CD14-positive monocyte (primary cell): ENCODE measurements at regions not wholly inside any gene's neighbourhood (a gene's known extent, or its start where the extent isn't known, plus 50 kb on each side); places are given as distances from the start of the nearest gene placed in this dataset.

ENCODE experiments used
- DNase-seq, 3 donors: peaks; one replicate each; pipeline ENCODE4 v3.0.0-alpha.2; 2011 to 2022
- H2AFZ ChIP-seq: 2 replicates; pipeline ENCODE4 v1.6.0; 2012; ENCODE audit warnings: mild to moderate bottlenecking, low read depth, low read length, inconsistent platforms; ENCODE audit not compliant: insufficient read depth, poor library complexity, severe bottlenecking
- H3K27ac ChIP-seq, 2 donors: 1 replicate in 1 of 2; 2 replicates in 1 of 2; pipeline ENCODE4 v1.5.1; 2012 to 2013; ENCODE audit warnings: low read length in 2 of 2, control low read depth in 1 of 2, inconsistent platforms in 1 of 2, low read depth in 1 of 2, mild to moderate bottlenecking in 1 of 2
- H3K27me3 ChIP-seq, 2 donors: one replicate each; pipeline versions ENCODE4 v1.6.0 to v1.6.1; 2011 to 2013; ENCODE audit warnings: low read length in 2 of 2; ENCODE audit not compliant: control insufficient read depth in 2 of 2, insufficient read depth in 2 of 2
- H3K36me3 ChIP-seq, 2 donors: replicated peaks in 1 of 2; 1 replicate in 1 of 2; 2 replicates in 1 of 2; pipeline versions ENCODE4 v1.5.1 to v1.6.1; 2012 to 2013; ENCODE audit warnings: low read length in 2 of 2, control low read depth in 1 of 2, inconsistent platforms in 1 of 2, mild to moderate bottlenecking in 1 of 2; ENCODE audit not compliant: insufficient read depth in 2 of 2, control insufficient read depth in 1 of 2
- H3K4me1 ChIP-seq, 2 donors: 1 replicate in 1 of 2; 2 replicates in 1 of 2; pipeline versions ENCODE4 v1.5.1 to v1.6.1; 2012 to 2013; ENCODE audit warnings: low read length in 2 of 2, control low read depth in 1 of 2, inconsistent platforms in 1 of 2, mild to moderate bottlenecking in 1 of 2, moderate library complexity in 1 of 2; ENCODE audit not compliant: insufficient read depth in 2 of 2, control insufficient read depth in 1 of 2
- H3K4me2 ChIP-seq: replicated peaks from 2 replicates; pipeline ENCODE3; 2012; ENCODE audit warnings: low read length, moderate library complexity, mild to moderate bottlenecking; ENCODE audit not compliant: poor library complexity, severe bottlenecking; ENCODE audit errors: extremely low read depth
- H3K4me3 ChIP-seq, 3 experiments: fragments of 200-600 bp in 1 of 3; sonication (generic) in 1 of 3; replicated peaks in 1 of 3; 1 replicate in 2 of 3; 2 replicates in 1 of 3; pipeline ENCODE4 v1.5.1; 2011 to 2013; ENCODE audit warnings: low read length in 3 of 3, mild to moderate bottlenecking in 3 of 3, control low read depth in 2 of 3, low read depth in 2 of 3, inconsistent platforms in 1 of 3, moderate library complexity in 1 of 3
- H3K79me2 ChIP-seq: 2 replicates; pipeline ENCODE4 v1.6.0; 2012; ENCODE audit warnings: mild to moderate bottlenecking, control low read depth, inconsistent platforms, low read length, moderate library complexity; ENCODE audit not compliant: insufficient read depth
- H3K9ac ChIP-seq: 2 replicates; pipeline ENCODE4 v1.6.0; 2017; ENCODE audit warnings: low read length, mild to moderate bottlenecking; ENCODE audit not compliant: insufficient read depth, poor library complexity, severe bottlenecking
- H3K9me3 ChIP-seq, 2 donors: replicated peaks in 1 of 2; 1 replicate in 1 of 2; 2 replicates in 1 of 2; pipeline versions ENCODE4 v1.5.1 to v1.6.1; 2012 to 2013; ENCODE audit warnings: low read length in 2 of 2, control low read depth in 1 of 2; ENCODE audit not compliant: control insufficient read depth in 1 of 2, insufficient read depth in 1 of 2
- H4K20me1 ChIP-seq: 2 replicates; pipeline ENCODE4 v1.6.0; 2012; ENCODE audit warnings: mild to moderate bottlenecking, low read length, control low read depth, moderate library complexity; ENCODE audit not compliant: insufficient read depth
- H3K27ac Mint-ChIP-seq, 7 donors: one replicate each; pipeline ENCODE4 v1.8.0; 2020; ENCODE audit warnings: mild to moderate bottlenecking in 7 of 7, mixed read lengths in 7 of 7, moderate library complexity in 6 of 7, inconsistent platforms in 2 of 7
- H3K27me3 Mint-ChIP-seq, 3 donors: one replicate each; pipeline ENCODE4 v1.8.0; 2021 to 2022; ENCODE audit warnings: low read depth in 3 of 3, mild to moderate bottlenecking in 3 of 3, mixed read lengths in 3 of 3, moderate library complexity in 3 of 3, inconsistent platforms in 1 of 3
- H3K36me3 Mint-ChIP-seq, 2 donors: one replicate each; pipeline ENCODE4 v1.8.0; 2020; ENCODE audit warnings: mixed read lengths in 2 of 2, inconsistent platforms in 1 of 2, mild to moderate bottlenecking in 1 of 2
- H3K4me1 Mint-ChIP-seq: one replicate; pipeline ENCODE4 v1.8.0; 2020; ENCODE audit warnings: mild to moderate bottlenecking, mixed read lengths
- H3K4me3 Mint-ChIP-seq, 2 donors: one replicate each; pipeline ENCODE4 v1.8.0; 2020; ENCODE audit warnings: mild to moderate bottlenecking in 2 of 2, mixed read lengths in 2 of 2, moderate library complexity in 1 of 2
- H3K9me3 Mint-ChIP-seq, 7 donors: one replicate each; pipeline ENCODE4 v1.8.0; 2020 to 2022; ENCODE audit warnings: mixed read lengths in 7 of 7, mild to moderate bottlenecking in 6 of 7, moderate library complexity in 6 of 7, inconsistent platforms in 2 of 7
- CTCF ChIP-seq: fragments of 200-600 bp; IDR thresholded peaks from one replicate; pipeline ENCODE4 v1.8.0; 2022; ENCODE audit warnings: antibody characterized with exemption, mild to moderate bottlenecking
- WGBS: methylation state at CpG from one replicate; pipeline ENCODE4 v1.1.5; 2013; ENCODE audit warnings: missing lambda C conversion rate; ENCODE audit not compliant: insufficient coverage; 5-methylcytosine and 5-hydroxymethylcytosine counted together
- intact Hi-C, 2 donors: fragments of 100-400 bp; cut with micrococcal nuclease; formaldehyde crosslinking; loops; one replicate each; pipeline versions ENCODE4 v1.15.0 to v1.15.1; 2023

- Histone ChIP-seq H3K4me3 (no peak overlapping the region), H3K27ac (no peak overlapping the region), H4K20me1 (no peaks in the 10 kb centered on the region), H3K9me3 (peaks cover 13 to 17% of the 10 kb centered on the region in 2 donors), H3K36me3 (no peaks in the 10 kb centered on the region), H3K27me3 (no peaks in the 10 kb centered on the region), H2AFZ (no peak overlapping the region), H3K79me2 (no peaks in the 10 kb centered on the region), H3K4me2 (no peak overlapping the region), H3K4me1 (no peaks in the 10 kb centered on the region), H3K9ac (no peak overlapping the region)
- TF ChIP-seq CTCF: no peak
- Mint-ChIP-seq H3K27me3 (no peaks in the 10 kb centered on the region), H3K4me3 (no peak overlapping the region), H3K4me1 (no peaks in the 10 kb centered on the region), H3K36me3 (no peaks in the 10 kb centered on the region), H3K27ac (no peak overlapping the region), H3K9me3 (peaks cover 0 to 15% (median 6%) of the 10 kb centered on the region in 7 donors)
- intact Hi-C loops: no loop called here
- no CpG with 5 or more reads among the region's 2 CpGs for WGBS
- no peak for DNase-seq
Observed at GRCh38 chr18:65021021-65021420, 729.8 kb upstream of the CDH7 start.

GRCh38 chr18:65018184-65018583, 732.6 kb upstream of the CDH7 start:
- TF ChIP-seq CTCF: no peak
- no peaks in the 10 kb centered on the region for H4K20me1 ChIP-seq
- Mint-ChIP-seq H3K27ac (no peak overlapping the region), H3K4me3 (no peak overlapping the region), H3K9me3 (peaks cover 0 to 11% (median 3%) of the 10 kb centered on the region in 7 donors), H3K4me1 (no peaks in the 10 kb centered on the region), H3K36me3 (no peaks in the 10 kb centered on the region), H3K27me3 (no peaks in the 10 kb centered on the region)
- H3K4me3 ChIP-seq: no peak overlapping the region
- no CpG with 5 or more reads among the region's 1 CpG for WGBS
- H3K9me3 ChIP-seq: peaks cover 11 to 13% of the 10 kb centered on the region in 2 donors
- no peak for DNase-seq
- no peak overlapping the region for H3K9ac ChIP-seq
- H3K4me2 ChIP-seq: no peak overlapping the region
- no peaks in the 10 kb centered on the region for H3K79me2 ChIP-seq
- intact Hi-C loops: no loop called here
- H3K27me3 ChIP-seq: no peaks in the 10 kb centered on the region
- no peak overlapping the region for H2AFZ ChIP-seq
- H3K27ac ChIP-seq: no peak overlapping the region
- no peaks in the 10 kb centered on the region for H3K4me1 ChIP-seq
- no peaks in the 10 kb centered on the region for H3K36me3 ChIP-seq
